Naive thymus-derived CD4-positive, alpha-beta T cell (primary cell): ENCODE measurements at regions not wholly inside any gene's neighbourhood (a gene's known extent, or its start where the extent isn't known, plus 50 kb on each side); places are given as distances from the start of the nearest gene placed in this dataset.

ENCODE experiments used
- ATAC-seq: fragments of 150-1000 bp; cut with Tn5 transposase; 2 replicates; pipeline ENCODE4 v1.10.0; 2021; ENCODE audit warnings: mild to moderate bottlenecking, moderate library complexity
- CTCF ChIA-PET: fragments of 350-600 bp; sonication (Branson Sonifier 250); formaldehyde crosslinking; loops from one replicate; lab custom pipeline; 2021; ENCODE audit warnings: antibody characterized with exemption; lab: Charles Lee
- POLR2A ChIA-PET: fragments of 350-600 bp; sonication (Branson Sonifier 250); formaldehyde crosslinking; loops from one replicate; lab custom pipeline; 2021; ENCODE audit warnings: antibody characterized with exemption, inconsistent platforms; lab: Charles Lee
- DNase-seq, 9 donors: peaks; one replicate each; pipeline versions ENCODE4 v3.0.0 to v3.0.0-alpha.2; 2020 to 2022; ENCODE audit warnings: mixed read lengths in 1 of 9
- H3K27ac ChIP-seq: one replicate; pipeline ENCODE4 v1.7.0; 2013; ENCODE audit warnings: mild to moderate bottlenecking, low read depth, low read length, moderate library complexity
- H3K27me3 ChIP-seq, 2 donors: one replicate each; pipeline ENCODE4 v1.7.0; 2013; ENCODE audit warnings: low read length in 2 of 2, mild to moderate bottlenecking in 2 of 2, moderate library complexity in 2 of 2; ENCODE audit not compliant: control insufficient read depth in 2 of 2, insufficient read depth in 2 of 2
- H3K36me3 ChIP-seq, 3 experiments: 1 replicate in 2 of 3; 2 replicates in 1 of 3; pipeline ENCODE4 v1.7.0; 2013; ENCODE audit warnings: low read length in 3 of 3, mild to moderate bottlenecking in 3 of 3, moderate library complexity in 1 of 3; ENCODE audit not compliant: insufficient read depth in 3 of 3, control insufficient read depth in 2 of 3
- H3K4me1 ChIP-seq, 2 donors: one replicate each; pipeline ENCODE4 v1.7.0; 2013; ENCODE audit warnings: low read length in 2 of 2, mild to moderate bottlenecking in 2 of 2, moderate library complexity in 1 of 2; ENCODE audit not compliant: control insufficient read depth in 2 of 2, insufficient read depth in 2 of 2
- H3K4me3 ChIP-seq: 2 replicates; pipeline ENCODE4 v1.7.0; 2013; ENCODE audit warnings: mild to moderate bottlenecking, low read length
- H3K9me3 ChIP-seq, 3 experiments: 1 replicate in 2 of 3; 2 replicates in 1 of 3; pipeline ENCODE4 v1.7.0; 2013; ENCODE audit warnings: low read length in 3 of 3; ENCODE audit not compliant: control insufficient read depth in 2 of 3
- H3K27ac Mint-ChIP-seq, 9 donors: one replicate each; pipeline ENCODE4 v1.8.0; 2020 to 2022; ENCODE audit warnings: mixed read lengths in 9 of 9, mild to moderate bottlenecking in 8 of 9, moderate library complexity in 5 of 9, inconsistent platforms in 2 of 9
- H3K27me3 Mint-ChIP-seq, 5 donors: one replicate each; pipeline ENCODE4 v1.8.0; 2021 to 2022; ENCODE audit warnings: mixed read lengths in 5 of 5, mild to moderate bottlenecking in 1 of 5
- H3K36me3 Mint-ChIP-seq, 5 donors: one replicate each; pipeline ENCODE4 v1.8.0; 2020 to 2022; ENCODE audit warnings: mixed read lengths in 5 of 5, mild to moderate bottlenecking in 3 of 5, inconsistent platforms in 1 of 5
- H3K4me1 Mint-ChIP-seq, 7 donors: one replicate each; pipeline ENCODE4 v1.8.0; 2020 to 2022; ENCODE audit warnings: mixed read lengths in 7 of 7, mild to moderate bottlenecking in 3 of 7, inconsistent platforms in 1 of 7
- H3K4me3 Mint-ChIP-seq, 10 donors: one replicate each; pipeline ENCODE4 v1.8.0; 2020 to 2022; ENCODE audit warnings: mild to moderate bottlenecking in 10 of 10, mixed read lengths in 10 of 10, moderate library complexity in 6 of 10, inconsistent platforms in 2 of 10
- H3K9me3 Mint-ChIP-seq, 11 donors: one replicate each; pipeline ENCODE4 v1.8.0; 2020 to 2022; ENCODE audit warnings: mixed read lengths in 11 of 11, mild to moderate bottlenecking in 4 of 11, inconsistent platforms in 1 of 11, moderate library complexity in 1 of 11
- intact Hi-C, 2 donors: fragments of 100-400 bp; cut with micrococcal nuclease; formaldehyde crosslinking; loops; one replicate each; pipeline ENCODE4 v1.15.1; 2023

DNA sequence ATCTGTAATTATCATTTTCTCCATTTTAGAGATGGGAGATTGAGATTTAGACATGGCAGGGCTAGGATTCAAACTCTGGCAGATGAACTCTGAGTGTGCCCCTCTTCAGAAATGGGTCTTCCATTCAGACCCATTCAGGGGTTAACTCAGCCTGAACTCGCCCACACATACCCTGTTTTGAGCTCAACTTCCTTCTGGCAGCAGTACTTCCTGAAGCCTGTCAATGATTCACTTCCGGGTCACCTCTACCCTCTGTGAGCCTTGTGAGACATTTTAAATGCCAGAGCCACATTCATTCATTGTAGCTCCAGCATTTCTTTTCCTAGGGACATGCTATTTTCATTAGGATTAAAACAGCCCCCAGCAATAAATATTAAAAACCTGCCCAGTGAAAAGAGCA is 209.3 kb upstream of the SLC24A2 start:
- DNase-seq (no peak), ATAC-seq (no peak)
- intact Hi-C loops: loop anchor here in 1 of 2 donors (2.0 kb wide), 3 partner anchors 45 to 625 kb away; partner anchors contain the start of gene MLLT3
- no peak overlapping the region for H3K4me3 ChIP-seq
- no peaks in the 10 kb centered on the region for H3K27me3 Mint-ChIP-seq
- no peaks in the 10 kb centered on the region for H3K36me3 ChIP-seq
- no peaks in the 10 kb centered on the region for H3K27me3 ChIP-seq
- no peak overlapping the region for H3K27ac ChIP-seq
- H3K9me3 ChIP-seq: no peaks in the 10 kb centered on the region
- H3K4me1 ChIP-seq: peaks cover 0 to 11% of the 10 kb centered on the region in 2 donors
- H3K27ac Mint-ChIP-seq: peak overlapping the region in 1 of 9 donors; percentile 93
- ChIA-PET POLR2A (interaction anchor here (0.9 kb wide), 1 partner anchor 36 kb away, joined by 4 read pairs; no protein-coding TSS in a partner anchor), CTCF (no interaction called here)
- H3K9me3 Mint-ChIP-seq: peaks cover 0 to 10% (median 5%) of the 10 kb centered on the region in 11 donors
- peaks cover 0 to 26% (median 6%) of the 10 kb centered on the region in 5 donors for H3K36me3 Mint-ChIP-seq
- peaks cover 0 to 60% (median 8%) of the 10 kb centered on the region in 7 donors for H3K4me1 Mint-ChIP-seq
- H3K4me3 Mint-ChIP-seq: peak overlapping the region in 2 of 10 donors; percentile 8 to 51

DNA sequence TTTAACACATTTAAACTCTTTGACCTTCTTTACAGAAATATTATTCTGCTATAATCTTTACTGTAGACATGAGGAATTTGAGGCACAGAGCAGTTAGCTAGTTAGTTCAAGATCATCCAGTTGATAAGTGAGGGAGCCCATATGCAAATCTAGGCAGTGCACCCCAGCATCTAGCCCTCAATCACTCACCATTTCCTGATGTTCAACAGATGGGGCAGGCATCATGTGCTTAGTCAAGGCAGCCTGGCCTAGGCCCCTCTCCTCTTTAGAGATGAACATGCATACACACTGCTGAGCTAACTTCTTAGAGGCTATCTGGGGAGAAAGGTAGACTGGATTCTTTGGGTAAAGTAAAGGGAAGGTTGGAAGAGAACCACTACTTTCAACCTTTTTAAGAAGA is 206.8 kb upstream of the SLC24A2 start:
- H3K4me3 Mint-ChIP-seq: no peak overlapping the region
- Histone ChIP-seq H3K4me1 (peaks cover 0 to 11% of the 10 kb centered on the region in 2 donors), H3K27me3 (no peaks in the 10 kb centered on the region), H3K27ac (no peak overlapping the region), H3K9me3 (no peaks in the 10 kb centered on the region), H3K4me3 (no peak overlapping the region), H3K36me3 (no peaks in the 10 kb centered on the region)
- H3K4me1 Mint-ChIP-seq: peaks cover 0 to 66% (median 8%) of the 10 kb centered on the region in 7 donors
- intact Hi-C loops: no loop called here
- no peak for DNase-seq
- H3K27me3 Mint-ChIP-seq: no peaks in the 10 kb centered on the region
- ATAC-seq: no peak
- peak overlapping the region in 1 of 9 donors; percentile 80 for H3K27ac Mint-ChIP-seq
- peaks cover 0 to 11% (median 5%) of the 10 kb centered on the region in 11 donors for H3K9me3 Mint-ChIP-seq
- CTCF ChIA-PET: no interaction called here
- POLR2A ChIA-PET: no interaction called here
- H3K36me3 Mint-ChIP-seq: peaks cover 0 to 25% (median 6%) of the 10 kb centered on the region in 5 donors

GRCh38 chr9:19994296-19994695 is 205.5 kb upstream of the SLC24A2 start:
- POLR2A ChIA-PET: no interaction called here

DNA sequence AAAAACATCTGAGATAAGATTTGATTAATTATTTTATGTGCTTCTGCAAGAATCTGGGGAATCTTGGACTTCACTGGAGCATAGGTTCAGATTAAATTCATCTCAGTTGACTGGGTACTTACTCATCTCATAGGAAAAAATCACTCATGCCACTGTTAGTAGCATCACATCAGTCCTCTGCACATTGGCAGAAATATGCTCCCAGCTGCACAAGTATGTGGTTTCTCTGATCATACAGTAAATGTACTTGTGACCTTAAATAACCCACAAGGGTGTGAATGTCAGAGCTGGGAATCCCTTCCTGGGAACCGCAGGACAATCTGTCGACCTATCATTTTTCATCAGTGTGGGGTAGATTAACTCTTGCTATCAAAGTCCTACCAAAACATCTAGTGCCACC is 203.7 kb upstream of the SLC24A2 start:
- ATAC-seq: no peak
- intact Hi-C loops: loop anchor here in 1 of 2 donors (5.0 kb wide), 1 partner anchor 35 kb away; no protein-coding TSS in a partner anchor
- peaks cover 0 to 37% (median 0%) of the 10 kb centered on the region in 7 donors for H3K4me1 Mint-ChIP-seq

More at GRCh38 chr9:19994296-19994695, 205.5 kb upstream of the SLC24A2 start:
- DNase-seq: no peak
- Histone ChIP-seq H3K4me1 (peaks cover 0 to 7% of the 10 kb centered on the region in 2 donors), H3K36me3 (no peaks in the 10 kb centered on the region), H3K4me3 (no peak overlapping the region), H3K9me3 (no peaks in the 10 kb centered on the region), H3K27me3 (no peaks in the 10 kb centered on the region), H3K27ac (no peak overlapping the region)
- Mint-ChIP-seq H3K27ac (no peak overlapping the region), H3K4me3 (no peak overlapping the region), H3K27me3 (no peaks in the 10 kb centered on the region), H3K9me3 (peaks cover 0 to 11% (median 5%) of the 10 kb centered on the region in 11 donors), H3K4me1 (peaks cover 0 to 53% (median 8%) of the 10 kb centered on the region in 7 donors), H3K36me3 (peaks cover 0 to 25% (median 6%) of the 10 kb centered on the region in 5 donors)
- ATAC-seq: no peak
- intact Hi-C loops: loop anchor here in 1 of 2 donors (5.0 kb wide), 1 partner anchor 33 kb away; no protein-coding TSS in a partner anchor
- CTCF ChIA-PET: interaction anchor here (0.5 to 0.7 kb wide), 2 partner anchors 579 to 1099 kb away, joined by 3 read pairs; no protein-coding TSS in a partner anchor

DNA sequence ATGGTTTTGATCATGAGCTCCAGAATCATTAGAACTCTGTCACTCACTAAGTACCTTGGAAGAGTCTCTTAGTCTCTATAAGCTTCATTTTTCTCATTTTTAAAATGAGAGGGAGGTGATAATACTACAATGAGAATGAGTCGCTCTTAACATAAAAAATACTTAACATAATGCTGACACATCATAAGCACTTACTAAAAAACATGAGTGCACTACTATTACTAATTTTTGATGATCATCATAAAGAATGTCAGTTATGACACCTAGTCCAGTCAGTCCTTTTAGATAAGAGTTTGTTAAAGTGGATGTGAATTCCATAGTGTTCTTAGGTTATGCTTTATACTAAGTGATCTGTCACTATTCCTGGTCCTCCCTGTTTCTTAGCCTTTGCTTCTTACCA is 200.4 kb upstream of the SLC24A2 start:
- no peak for ATAC-seq
- no peak overlapping the region for H3K4me3 Mint-ChIP-seq
- peaks cover 0 to 2% (median 0%) of the 10 kb centered on the region in 5 donors for H3K36me3 Mint-ChIP-seq
- H3K9me3 Mint-ChIP-seq: peaks cover 0 to 3% (median 0%) of the 10 kb centered on the region in 11 donors
- ChIA-PET CTCF (no interaction called here), POLR2A (no interaction called here)
- no peak overlapping the region for H3K27ac Mint-ChIP-seq
- intact Hi-C loops: no loop called here
- Histone ChIP-seq H3K27ac (no peak overlapping the region), H3K4me3 (no peak overlapping the region), H3K27me3 (no peaks in the 10 kb centered on the region), H3K36me3 (no peaks in the 10 kb centered on the region), H3K9me3 (no peaks in the 10 kb centered on the region), H3K4me1 (no peaks in the 10 kb centered on the region)
- DNase-seq: no peak
- H3K4me1 Mint-ChIP-seq: peaks cover 0 to 14% (median 0%) of the 10 kb centered on the region in 7 donors
- no peaks in the 10 kb centered on the region for H3K27me3 Mint-ChIP-seq

More for the DNA sequence above, 203.7 kb upstream of the SLC24A2 start:
- Mint-ChIP-seq H3K36me3 (peaks cover 0 to 15% (median 6%) of the 10 kb centered on the region in 5 donors), H3K9me3 (peaks cover 0 to 11% (median 0%) of the 10 kb centered on the region in 11 donors), H3K4me3 (no peak overlapping the region), H3K27ac (no peak overlapping the region), H3K27me3 (no peaks in the 10 kb centered on the region)
- H3K27me3 ChIP-seq: no peaks in the 10 kb centered on the region
- no peaks in the 10 kb centered on the region for H3K4me1 ChIP-seq
- H3K4me3 ChIP-seq: no peak overlapping the region
- CTCF ChIA-PET: no interaction called here
- POLR2A ChIA-PET: no interaction called here
- H3K36me3 ChIP-seq: no peaks in the 10 kb centered on the region
- H3K9me3 ChIP-seq: no peaks in the 10 kb centered on the region
- no peak overlapping the region for H3K27ac ChIP-seq
- no peak for DNase-seq

DNA sequence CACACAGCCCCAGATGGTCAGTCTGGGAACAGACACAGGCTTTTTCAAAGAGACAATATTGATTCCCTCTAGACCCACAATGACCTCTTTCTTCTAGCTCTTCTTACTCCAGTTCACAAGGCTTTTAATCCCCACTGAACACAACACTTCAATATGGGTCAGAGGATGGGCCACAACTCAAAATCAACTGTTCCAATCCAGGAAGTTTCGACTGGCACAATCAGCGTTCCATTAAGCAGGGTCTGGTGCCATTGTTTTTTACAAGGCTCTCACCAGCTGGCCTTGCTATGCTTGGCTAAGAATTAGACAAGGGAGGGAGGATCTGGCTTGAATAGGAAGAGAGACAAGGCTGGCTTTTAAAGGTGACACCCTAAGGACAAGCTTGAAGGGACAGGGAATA is 199.4 kb upstream of the SLC24A2 start:
- Mint-ChIP-seq H3K27me3 (no peaks in the 10 kb centered on the region), H3K4me1 (peaks cover 0 to 8% (median 0%) of the 10 kb centered on the region in 7 donors), H3K4me3 (no peak overlapping the region), H3K9me3 (peaks cover 0 to 3% (median 0%) of the 10 kb centered on the region in 11 donors), H3K36me3 (peaks cover 0 to 2% (median 0%) of the 10 kb centered on the region in 5 donors), H3K27ac (no peak overlapping the region)
- no peak overlapping the region for H3K4me3 ChIP-seq
- H3K36me3 ChIP-seq: no peaks in the 10 kb centered on the region
- DNase-seq: no peak
- H3K4me1 ChIP-seq: no peaks in the 10 kb centered on the region
- no peaks in the 10 kb centered on the region for H3K9me3 ChIP-seq
- no peak for ATAC-seq
- POLR2A ChIA-PET: no interaction called here
- no peaks in the 10 kb centered on the region for H3K27me3 ChIP-seq
- intact Hi-C loops: no loop called here
- CTCF ChIA-PET: interaction anchor here (0.6 kb wide), 1 partner anchor 16 kb away, joined by 5 read pairs; no protein-coding TSS in a partner anchor
- H3K27ac ChIP-seq: no peak overlapping the region

- H3K4me3 Mint-ChIP-seq: no peak overlapping the region
- H3K4me1 Mint-ChIP-seq: peaks cover 0 to 3% (median 0%) of the 10 kb centered on the region in 7 donors
- peaks cover 0 to 11% (median 0%) of the 10 kb centered on the region in 5 donors for H3K36me3 Mint-ChIP-seq
- H3K36me3 ChIP-seq: no peaks in the 10 kb centered on the region
- ChIA-PET CTCF (no interaction called here), POLR2A (no interaction called here)
- H3K27ac ChIP-seq: no peak overlapping the region
- DNase-seq (no peak), ATAC-seq (no peak)
- H3K27me3 ChIP-seq: no peaks in the 10 kb centered on the region
- peak overlapping the region in 1 of 9 donors; percentile 6 for H3K27ac Mint-ChIP-seq
- no peaks in the 10 kb centered on the region for H3K4me1 ChIP-seq
- intact Hi-C loops: no loop called here
- no peaks in the 10 kb centered on the region for H3K27me3 Mint-ChIP-seq
- H3K9me3 Mint-ChIP-seq: peaks cover 0 to 7% (median 0%) of the 10 kb centered on the region in 11 donors
- no peaks in the 10 kb centered on the region for H3K9me3 ChIP-seq
- no peak overlapping the region for H3K4me3 ChIP-seq
Observed at GRCh38 chr9:19985081-19985480, 196.2 kb upstream of the SLC24A2 start.
